DND-41 (cell line): ENCODE measurements at regions not wholly inside any gene's neighbourhood (a gene's known extent, or its start where the extent isn't known, plus 50 kb on each side); places are given as distances from the start of the nearest gene placed in this dataset.

Source experiments
- EZH2 ChIP-seq: IDR thresholded peaks from 3 replicates; pipeline ENCODE4 v1.6.1; 2012; ENCODE audit warnings: borderline replicate concordance, low read depth, mild to moderate bottlenecking, moderate library complexity, low read length, inconsistent platforms; ENCODE audit not compliant: severe bottlenecking
- TF ChIP-seq, protein P1 (sequence below): IDR thresholded peaks from 2 replicates; pipeline ENCODE4 v1.5.1; 2012; ENCODE audit warnings: borderline replicate concordance, low read length, moderate library complexity, mild to moderate bottlenecking; ENCODE audit not compliant: poor library complexity, severe bottlenecking; ENCODE audit errors: extremely low read depth

- TF ChIP-seq, protein P1, sequence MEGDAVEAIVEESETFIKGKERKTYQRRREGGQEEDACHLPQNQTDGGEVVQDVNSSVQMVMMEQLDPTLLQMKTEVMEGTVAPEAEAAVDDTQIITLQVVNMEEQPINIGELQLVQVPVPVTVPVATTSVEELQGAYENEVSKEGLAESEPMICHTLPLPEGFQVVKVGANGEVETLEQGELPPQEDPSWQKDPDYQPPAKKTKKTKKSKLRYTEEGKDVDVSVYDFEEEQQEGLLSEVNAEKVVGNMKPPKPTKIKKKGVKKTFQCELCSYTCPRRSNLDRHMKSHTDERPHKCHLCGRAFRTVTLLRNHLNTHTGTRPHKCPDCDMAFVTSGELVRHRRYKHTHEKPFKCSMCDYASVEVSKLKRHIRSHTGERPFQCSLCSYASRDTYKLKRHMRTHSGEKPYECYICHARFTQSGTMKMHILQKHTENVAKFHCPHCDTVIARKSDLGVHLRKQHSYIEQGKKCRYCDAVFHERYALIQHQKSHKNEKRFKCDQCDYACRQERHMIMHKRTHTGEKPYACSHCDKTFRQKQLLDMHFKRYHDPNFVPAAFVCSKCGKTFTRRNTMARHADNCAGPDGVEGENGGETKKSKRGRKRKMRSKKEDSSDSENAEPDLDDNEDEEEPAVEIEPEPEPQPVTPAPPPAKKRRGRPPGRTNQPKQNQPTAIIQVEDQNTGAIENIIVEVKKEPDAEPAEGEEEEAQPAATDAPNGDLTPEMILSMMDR: no peak
- TF ChIP-seq EZH2: no peak
Observed at GRCh38 chr1:29827801-29828525, 591.6 kb downstream of the PTPRU start.
